Panc1 (cell line): ENCODE measurements at regions not wholly inside any gene's neighbourhood (a gene's known extent, or its start where the extent isn't known, plus 50 kb on each side); places are given as distances from the start of the nearest gene placed in this dataset.

Experiments
- ATAC-seq: fragments of 200-7000 bp; cut with Tn5 transposase; 2 replicates; pipeline ENCODE4 v1.9.1; 2020; ENCODE audit warnings: mild to moderate bottlenecking, moderate library complexity
- BruUV-seq: library from RNA; stranded (reverse); fragments of 400-500 nt; replicated peaks from 2 replicates; lab custom pipeline; 2021; lab: Mats Ljungman, UMichigan
- CTCF ChIA-PET: fragments of 300-600 bp; sonication (Branson Sonifier 250); formaldehyde crosslinking; loops from one replicate; lab custom pipeline; 2022; ENCODE audit warnings: antibody characterized with exemption; lab: Charles Lee
- POLR2A ChIA-PET: fragments of 300-600 bp; sonication (Branson Sonifier 250); formaldehyde crosslinking; loops from one replicate; lab custom pipeline; 2022; ENCODE audit warnings: antibody characterized with exemption; lab: Charles Lee
- DNase-seq: peaks from one replicate; pipeline ENCODE4 v3.0.0-alpha.2; 2010; ENCODE audit warnings: low read depth, low spot score
- H3K27ac ChIP-seq: 2 replicates; pipeline ENCODE4 v1.5.1; 2011; ENCODE audit warnings: mild to moderate bottlenecking, low read length, inconsistent platforms
- H3K27me3 ChIP-seq: fragments of 200-500 bp; sonication (Bioruptor generic); 2 replicates; pipeline ENCODE4 v1.6.0; 2014; ENCODE audit warnings: low read length, inconsistent platforms; ENCODE audit not compliant: control insufficient read depth, insufficient read depth
- H3K36me3 ChIP-seq: fragments of 200-500 bp; sonication (Bioruptor generic); 2 replicates; pipeline ENCODE4 v1.5.1; 2014; ENCODE audit warnings: inconsistent platforms, mild to moderate bottlenecking, low read length, moderate library complexity; ENCODE audit not compliant: control insufficient read depth, insufficient read depth
- H3K4me1 ChIP-seq: 2 replicates; pipeline ENCODE4 v1.5.1; 2011; ENCODE audit warnings: inconsistent platforms, mild to moderate bottlenecking, low read length, moderate library complexity; ENCODE audit not compliant: control insufficient read depth, insufficient read depth
- H3K4me3 ChIP-seq, 2 experiments: 2 replicates each; pipeline ENCODE4 v1.5.1; 2011 to 2012; ENCODE audit warnings: low read depth in 2 of 2, low read length in 2 of 2, mild to moderate bottlenecking in 2 of 2, inconsistent platforms in 1 of 2, moderate library complexity in 1 of 2
- H3K9me3 ChIP-seq: fragments of 200-500 bp; sonication (Bioruptor generic); 2 replicates; pipeline ENCODE4 v1.5.1; 2014; ENCODE audit warnings: low read depth, mild to moderate bottlenecking, inconsistent platforms, low read length, moderate library complexity; ENCODE audit not compliant: control insufficient read depth, insufficient read depth
- POLR2AphosphoS5 ChIP-seq: IDR thresholded peaks from 2 replicates; pipeline ENCODE4 v1.6.1; 2012; ENCODE audit warnings: mild to moderate bottlenecking, low read depth, low read length, moderate library complexity
- SIN3A ChIP-seq: IDR thresholded peaks from 2 replicates; pipeline ENCODE4 v1.6.1; 2012; ENCODE audit warnings: low read depth, mild to moderate bottlenecking, low read length, moderate library complexity, borderline replicate concordance; ENCODE audit not compliant: insufficient read depth
- TCF7L2 ChIP-seq: IDR thresholded peaks from 2 replicates; pipeline ENCODE4 v1.6.1; 2011; ENCODE audit warnings: mild to moderate bottlenecking, low read depth, low read length, inconsistent platforms
- in situ Hi-C: cut with HindIII; loops from 2 replicates; pipeline ENCODE4 v1.10.0; 2016; ENCODE audit warnings: low sequenced_read_pairs, low pct_unique_long_range_greater_than_20kb
- intact Hi-C: fragments of 100-400 bp; cut with micrococcal nuclease; formaldehyde crosslinking; loops from one replicate; pipeline ENCODE4 v1.10.0; 2022; ENCODE audit not compliant: unreplicated experiment
- TF ChIP-seq, protein P1 (sequence below): fragments of 450-650 bp; IDR thresholded peaks from 2 replicates; pipeline ENCODE4 v1.5.1; 2017; ENCODE audit warnings: mild to moderate bottlenecking
- TF ChIP-seq, protein P2 (sequence below), 2 experiments: IDR thresholded peaks; 2 replicates each; pipeline ENCODE4 v1.6.1; 2011 to 2012; ENCODE audit warnings: low read depth in 2 of 2, control low read depth in 1 of 2, low read length in 1 of 2, mild to moderate bottlenecking in 1 of 2, moderate library complexity in 1 of 2; ENCODE audit not compliant: insufficient read depth in 1 of 2

DNA sequence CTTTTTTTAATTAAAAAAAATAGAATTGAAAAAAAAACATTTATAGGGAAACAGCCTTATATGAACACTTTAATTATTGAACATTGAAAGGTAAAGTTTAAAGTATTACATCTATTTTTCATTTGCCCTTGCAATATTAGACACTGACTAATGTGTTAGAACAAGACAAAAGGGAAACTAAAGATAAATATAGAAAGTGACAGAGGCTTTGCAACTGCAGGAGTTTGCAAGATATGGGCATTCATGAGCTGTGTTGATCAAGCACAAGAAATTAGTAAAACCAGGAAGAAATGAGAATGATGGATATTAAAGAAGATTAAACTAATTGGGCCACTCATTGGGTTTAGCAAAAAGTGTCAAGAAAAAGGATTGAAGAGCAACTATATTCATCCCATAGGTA, 1097.7 kb upstream of the CELF4 start:
- Histone ChIP-seq H3K36me3 (no peaks in the 10 kb centered on the region), H3K9me3 (no peaks in the 10 kb centered on the region), H3K27me3 (no peaks in the 10 kb centered on the region), H3K4me3 (no peak overlapping the region), H3K4me1 (no peaks in the 10 kb centered on the region), H3K27ac (no peak overlapping the region)
- in situ Hi-C loops, result no loop called here
- no peak for ATAC-seq
- POLR2A ChIA-PET, result no interaction called here
- CTCF ChIA-PET, result no interaction called here
- BruUV-seq, result no TSS peak
- DNase-seq, result no peak
- intact Hi-C loops, result no loop called here
- no peak for TF ChIP-seq SIN3A

DNA sequence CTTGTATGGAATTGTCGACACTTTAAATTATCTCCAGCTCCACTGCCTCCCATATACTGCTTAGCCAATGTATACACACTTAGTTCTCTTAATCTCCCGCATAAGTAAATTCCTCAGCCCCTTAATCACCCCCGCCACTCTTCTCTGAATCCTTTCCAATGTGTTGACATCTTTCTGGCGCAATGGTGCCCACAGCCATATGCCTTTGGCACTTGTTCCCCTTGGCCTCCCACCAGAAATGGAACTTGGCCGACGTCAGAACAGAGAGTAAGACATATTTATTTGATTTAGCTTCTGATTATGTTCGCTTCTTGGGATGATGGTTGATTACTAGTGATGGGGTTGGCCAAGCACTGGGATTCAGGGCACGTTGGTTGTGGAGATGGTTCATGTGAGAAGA, 1089.3 kb upstream of the CELF4 start:
- in situ Hi-C loops, result no loop called here
- intact Hi-C loops, result no loop called here

DNA sequence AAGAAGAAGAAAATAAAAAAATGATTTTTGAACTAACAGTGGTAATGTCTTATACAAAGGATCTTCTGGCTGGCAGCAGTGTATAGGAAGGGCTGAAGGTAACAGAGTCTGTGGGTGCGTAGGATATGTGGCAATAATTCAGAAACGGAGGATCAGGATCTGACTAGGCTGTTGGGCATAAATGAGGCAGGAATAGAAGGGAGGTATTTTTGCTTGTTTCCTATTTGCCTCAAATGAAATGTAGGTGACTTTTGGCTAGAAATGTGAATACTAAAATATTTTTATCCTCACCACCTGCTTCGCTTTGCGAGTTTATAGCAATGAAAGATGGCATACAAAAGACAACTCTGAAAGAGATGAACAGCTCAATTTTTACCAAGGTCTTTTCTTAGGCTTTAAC, 1086.1 kb upstream of the CELF4 start:
- intact Hi-C loops, result no loop called here
- CTCF ChIA-PET, result no interaction called here
- in situ Hi-C loops, result no loop called here

More for the DNA sequence above, 1089.3 kb upstream of the CELF4 start:
- ChIA-PET POLR2A (no interaction called here), CTCF (no interaction called here)
- no peaks in the 10 kb centered on the region for H3K36me3 ChIP-seq
- no peak overlapping the region for H3K4me3 ChIP-seq
- H3K27ac ChIP-seq, result no peak overlapping the region
- no peaks in the 10 kb centered on the region for H3K9me3 ChIP-seq
- H3K4me1 ChIP-seq, result no peaks in the 10 kb centered on the region
- TF ChIP-seq, protein P1, sequence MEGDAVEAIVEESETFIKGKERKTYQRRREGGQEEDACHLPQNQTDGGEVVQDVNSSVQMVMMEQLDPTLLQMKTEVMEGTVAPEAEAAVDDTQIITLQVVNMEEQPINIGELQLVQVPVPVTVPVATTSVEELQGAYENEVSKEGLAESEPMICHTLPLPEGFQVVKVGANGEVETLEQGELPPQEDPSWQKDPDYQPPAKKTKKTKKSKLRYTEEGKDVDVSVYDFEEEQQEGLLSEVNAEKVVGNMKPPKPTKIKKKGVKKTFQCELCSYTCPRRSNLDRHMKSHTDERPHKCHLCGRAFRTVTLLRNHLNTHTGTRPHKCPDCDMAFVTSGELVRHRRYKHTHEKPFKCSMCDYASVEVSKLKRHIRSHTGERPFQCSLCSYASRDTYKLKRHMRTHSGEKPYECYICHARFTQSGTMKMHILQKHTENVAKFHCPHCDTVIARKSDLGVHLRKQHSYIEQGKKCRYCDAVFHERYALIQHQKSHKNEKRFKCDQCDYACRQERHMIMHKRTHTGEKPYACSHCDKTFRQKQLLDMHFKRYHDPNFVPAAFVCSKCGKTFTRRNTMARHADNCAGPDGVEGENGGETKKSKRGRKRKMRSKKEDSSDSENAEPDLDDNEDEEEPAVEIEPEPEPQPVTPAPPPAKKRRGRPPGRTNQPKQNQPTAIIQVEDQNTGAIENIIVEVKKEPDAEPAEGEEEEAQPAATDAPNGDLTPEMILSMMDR, result no peak
- TF ChIP-seq POLR2AphosphoS5 (no peak), SIN3A (no peak), TCF7L2 (no peak)
- TF ChIP-seq, protein P2, sequence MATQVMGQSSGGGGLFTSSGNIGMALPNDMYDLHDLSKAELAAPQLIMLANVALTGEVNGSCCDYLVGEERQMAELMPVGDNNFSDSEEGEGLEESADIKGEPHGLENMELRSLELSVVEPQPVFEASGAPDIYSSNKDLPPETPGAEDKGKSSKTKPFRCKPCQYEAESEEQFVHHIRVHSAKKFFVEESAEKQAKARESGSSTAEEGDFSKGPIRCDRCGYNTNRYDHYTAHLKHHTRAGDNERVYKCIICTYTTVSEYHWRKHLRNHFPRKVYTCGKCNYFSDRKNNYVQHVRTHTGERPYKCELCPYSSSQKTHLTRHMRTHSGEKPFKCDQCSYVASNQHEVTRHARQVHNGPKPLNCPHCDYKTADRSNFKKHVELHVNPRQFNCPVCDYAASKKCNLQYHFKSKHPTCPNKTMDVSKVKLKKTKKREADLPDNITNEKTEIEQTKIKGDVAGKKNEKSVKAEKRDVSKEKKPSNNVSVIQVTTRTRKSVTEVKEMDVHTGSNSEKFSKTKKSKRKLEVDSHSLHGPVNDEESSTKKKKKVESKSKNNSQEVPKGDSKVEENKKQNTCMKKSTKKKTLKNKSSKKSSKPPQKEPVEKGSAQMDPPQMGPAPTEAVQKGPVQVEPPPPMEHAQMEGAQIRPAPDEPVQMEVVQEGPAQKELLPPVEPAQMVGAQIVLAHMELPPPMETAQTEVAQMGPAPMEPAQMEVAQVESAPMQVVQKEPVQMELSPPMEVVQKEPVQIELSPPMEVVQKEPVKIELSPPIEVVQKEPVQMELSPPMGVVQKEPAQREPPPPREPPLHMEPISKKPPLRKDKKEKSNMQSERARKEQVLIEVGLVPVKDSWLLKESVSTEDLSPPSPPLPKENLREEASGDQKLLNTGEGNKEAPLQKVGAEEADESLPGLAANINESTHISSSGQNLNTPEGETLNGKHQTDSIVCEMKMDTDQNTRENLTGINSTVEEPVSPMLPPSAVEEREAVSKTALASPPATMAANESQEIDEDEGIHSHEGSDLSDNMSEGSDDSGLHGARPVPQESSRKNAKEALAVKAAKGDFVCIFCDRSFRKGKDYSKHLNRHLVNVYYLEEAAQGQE (IDR thresholded peaks at IDR 0.05; ENCODE audit: insufficient read depth in 1 of 2, low read depth in 2 of 2, low read length in 1 of 2), result no peak
- no TSS peak for BruUV-seq
- H3K27me3 ChIP-seq, result no peaks in the 10 kb centered on the region
- ATAC-seq, result no peak
- no peak for DNase-seq

More for the DNA sequence above, 1086.1 kb upstream of the CELF4 start:
- H3K27me3 ChIP-seq, result no peaks in the 10 kb centered on the region
- ATAC-seq, result no peak
- POLR2A ChIA-PET, result no interaction called here
- H3K36me3 ChIP-seq, result no peaks in the 10 kb centered on the region
- DNase-seq, result no peak
- TF ChIP-seq, protein P1, result no peak
- TF ChIP-seq, protein P2 (IDR thresholded peaks at IDR 0.05; ENCODE audit: insufficient read depth in 1 of 2, low read depth in 2 of 2, low read length in 1 of 2), result no peak
- TF ChIP-seq SIN3A, result no peak
- no peak for TF ChIP-seq POLR2AphosphoS5
- TF ChIP-seq TCF7L2, result no peak
- no peak overlapping the region for H3K27ac ChIP-seq
- BruUV-seq, result no TSS peak
- no peaks in the 10 kb centered on the region for H3K9me3 ChIP-seq
- no peak overlapping the region for H3K4me3 ChIP-seq
- no peaks in the 10 kb centered on the region for H3K4me1 ChIP-seq
